Naive thymus-derived CD8-positive, alpha-beta T cell (primary cell): ENCODE measurements at regions not wholly inside any gene's neighbourhood (a gene's known extent, or its start where the extent isn't known, plus 50 kb on each side); places are given as distances from the start of the nearest gene placed in this dataset.
A peak's percentile ranks its signal among the peaks of the same experiment; 100 is the strongest.

Experiments used
- ATAC-seq, 2 donors: fragments of 150-1000 bp; cut with Tn5 transposase in 1 of 2; sonication (Bioruptor Pico), chemical (Tn5 transposase) in 1 of 2; 1 replicate in 1 of 2; 2 replicates in 1 of 2; pipeline ENCODE4 v1.10.0; 2021; ENCODE audit warnings: mild to moderate bottlenecking in 2 of 2, moderate library complexity in 2 of 2
- POLR2A ChIA-PET: fragments of 350-600 bp; sonication (Branson Sonifier 250); formaldehyde crosslinking; loops from one replicate; lab custom pipeline; 2021; ENCODE audit warnings: antibody characterized with exemption; lab: Charles Lee
- DNase-seq, 10 donors: peaks; one replicate each; pipeline versions ENCODE4 v3.0.0 to v3.0.0-alpha.2; 2020 to 2022
- H3K27ac Mint-ChIP-seq, 10 donors: one replicate each; pipeline ENCODE4 v1.8.0; 2020 to 2022; ENCODE audit warnings: mild to moderate bottlenecking in 10 of 10, mixed read lengths in 10 of 10, moderate library complexity in 4 of 10, inconsistent platforms in 1 of 10
- H3K27me3 Mint-ChIP-seq, 5 donors: one replicate each; pipeline ENCODE4 v1.8.0; 2021 to 2022; ENCODE audit warnings: mixed read lengths in 5 of 5
- H3K36me3 Mint-ChIP-seq, 3 donors: one replicate each; pipeline ENCODE4 v1.8.0; 2020 to 2022; ENCODE audit warnings: mixed read lengths in 3 of 3, mild to moderate bottlenecking in 2 of 3, inconsistent platforms in 1 of 3
- H3K4me1 Mint-ChIP-seq, 4 donors: one replicate each; pipeline ENCODE4 v1.8.0; 2021 to 2022; ENCODE audit warnings: mixed read lengths in 4 of 4
- H3K4me3 Mint-ChIP-seq, 10 donors: one replicate each; pipeline ENCODE4 v1.8.0; 2020 to 2022; ENCODE audit warnings: mild to moderate bottlenecking in 10 of 10, mixed read lengths in 10 of 10, moderate library complexity in 6 of 10, inconsistent platforms in 1 of 10
- H3K9me3 Mint-ChIP-seq, 9 donors: one replicate each; pipeline ENCODE4 v1.8.0; 2020 to 2022; ENCODE audit warnings: mixed read lengths in 9 of 9, mild to moderate bottlenecking in 3 of 9, inconsistent platforms in 1 of 9, moderate library complexity in 1 of 9

- POLR2A ChIA-PET, result no interaction called here
- H3K4me3 Mint-ChIP-seq, result no peak overlapping the region
- H3K36me3 Mint-ChIP-seq, result no peaks in the 10 kb centered on the region
- H3K4me1 Mint-ChIP-seq, result peaks cover 0 to 2% (median 0%) of the 10 kb centered on the region in 4 donors
- peaks cover 0 to 3% (median 0%) of the 10 kb centered on the region in 9 donors for H3K9me3 Mint-ChIP-seq
- peaks cover 5 to 56% (median 24%) of the 10 kb centered on the region in 5 donors for H3K27me3 Mint-ChIP-seq
- no peak overlapping the region for H3K27ac Mint-ChIP-seq
- ATAC-seq (no peak), DNase-seq (no peak)
Observed at GRCh38 chr18:49667462-49667861, 105.6 kb downstream of the LIPG start.

GRCh38 chr18:49666045-49666775 lies 104.4 kb downstream of the LIPG start:
- DNase-seq (no peak), ATAC-seq (no peak)
- H3K9me3 Mint-ChIP-seq, result peaks cover 0 to 3% (median 0%) of the 10 kb centered on the region in 9 donors
- H3K27me3 Mint-ChIP-seq, result peaks cover 5 to 65% (median 19%) of the 10 kb centered on the region in 5 donors
- H3K4me1 Mint-ChIP-seq, result peaks cover 0 to 2% (median 0%) of the 10 kb centered on the region in 4 donors
- no peaks in the 10 kb centered on the region for H3K36me3 Mint-ChIP-seq
- no peak overlapping the region for H3K27ac Mint-ChIP-seq
- H3K4me3 Mint-ChIP-seq, result no peak overlapping the region
- POLR2A ChIA-PET, result no interaction called here

DNA sequence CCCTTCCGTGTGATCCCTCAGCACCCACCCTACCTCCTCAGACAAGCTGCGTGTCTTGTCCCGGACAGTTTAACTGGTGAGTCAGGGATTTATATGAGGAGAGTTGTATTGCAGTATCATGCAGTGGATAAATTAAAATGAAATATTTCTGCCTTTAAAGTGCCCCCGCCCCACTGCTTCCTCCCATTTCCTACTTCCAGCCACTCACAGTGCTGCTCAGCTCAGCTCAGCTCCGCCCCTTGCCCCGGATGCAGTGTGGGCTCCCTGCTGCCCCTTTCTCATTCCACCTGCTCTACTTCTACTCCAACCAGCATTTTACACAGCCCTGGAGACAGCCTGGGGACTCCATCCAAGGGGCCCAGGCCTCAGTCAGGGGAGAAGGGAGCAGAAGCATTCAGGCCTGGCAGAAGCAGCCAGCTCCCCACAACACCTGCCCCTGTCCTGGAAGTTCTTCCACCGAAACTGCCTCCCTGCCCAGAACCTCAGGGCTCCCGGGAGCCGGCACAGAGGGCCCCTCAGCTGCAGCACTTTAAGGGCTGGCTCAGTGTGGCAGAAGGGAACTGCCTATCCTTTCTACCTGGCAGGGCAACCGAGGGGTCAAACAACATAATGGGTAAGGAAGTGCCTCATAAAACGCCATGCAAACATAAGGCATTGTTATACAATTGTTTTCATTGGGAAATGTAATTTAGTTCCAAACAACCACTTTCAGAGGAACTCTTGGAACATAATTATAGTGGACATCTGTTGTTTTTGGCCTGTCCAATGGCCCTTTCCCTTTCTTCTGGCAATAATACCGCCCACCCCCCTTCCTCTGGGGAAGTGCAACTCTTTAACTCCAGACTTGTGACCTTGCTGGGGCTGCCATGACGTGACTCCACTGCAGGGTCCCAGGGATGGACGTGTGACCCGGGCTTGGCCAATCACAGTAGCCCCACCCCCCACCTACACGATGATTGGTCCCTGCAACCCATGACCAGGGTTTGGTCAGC lies 102.3 kb downstream of the LIPG start:
- Mint-ChIP-seq H3K4me3 (no peak overlapping the region), H3K9me3 (no peaks in the 10 kb centered on the region), H3K27me3 (peaks cover 4 to 55% (median 19%) of the 10 kb centered on the region in 5 donors), H3K4me1 (peaks cover 0 to 2% (median 0%) of the 10 kb centered on the region in 4 donors), H3K27ac (peak overlapping the region in 2 of 10 donors; percentile 67 to 75), H3K36me3 (no peaks in the 10 kb centered on the region)
- POLR2A ChIA-PET, result no interaction called here
- no peak for ATAC-seq
- no peak for DNase-seq

- H3K9me3 Mint-ChIP-seq, result no peaks in the 10 kb centered on the region
- H3K27me3 Mint-ChIP-seq, result peaks cover 3 to 38% (median 13%) of the 10 kb centered on the region in 5 donors
Observed at GRCh38 chr18:49662506-49662905, 100.6 kb downstream of the LIPG start.

DNA sequence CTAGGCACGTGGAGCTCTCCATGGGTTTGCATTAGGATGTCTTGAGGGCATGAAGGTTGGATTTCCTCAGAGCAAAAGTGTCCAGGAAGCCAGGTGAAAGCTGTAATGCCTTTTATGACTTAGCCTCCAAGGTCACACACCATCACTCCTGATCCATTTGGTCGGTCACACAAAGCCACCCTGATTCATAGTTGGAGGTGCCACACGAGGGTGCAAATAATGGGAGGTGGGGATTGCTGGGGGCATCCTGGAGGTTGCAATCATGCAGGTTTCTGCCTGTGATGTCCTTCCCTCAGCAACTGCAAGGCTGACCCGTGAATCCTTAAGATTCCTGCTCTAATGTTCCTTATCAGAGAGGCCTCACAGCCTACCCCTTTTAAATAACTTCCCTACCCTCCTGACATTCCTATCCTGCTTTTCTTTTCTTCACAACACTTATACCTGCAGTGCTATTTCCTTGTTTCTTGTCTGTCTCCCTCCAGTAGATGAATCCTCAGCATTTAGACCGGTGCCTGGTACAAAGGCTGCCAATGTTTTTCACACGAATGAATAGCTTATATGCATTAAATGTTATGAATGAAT lies 97.1 kb downstream of the LIPG start:
- no peak overlapping the region for H3K27ac Mint-ChIP-seq
- H3K4me3 Mint-ChIP-seq, result no peak overlapping the region
- no peaks in the 10 kb centered on the region for H3K9me3 Mint-ChIP-seq
- ATAC-seq (no peak), DNase-seq (no peak)
- H3K27me3 Mint-ChIP-seq, result peaks cover 0 to 9% (median 5%) of the 10 kb centered on the region in 5 donors
- POLR2A ChIA-PET, result no interaction called here
- H3K36me3 Mint-ChIP-seq, result no peaks in the 10 kb centered on the region
- H3K4me1 Mint-ChIP-seq, result no peaks in the 10 kb centered on the region

More at GRCh38 chr18:49662506-49662905, 100.6 kb downstream of the LIPG start:
- peaks cover 0 to 2% (median 0%) of the 10 kb centered on the region in 4 donors for H3K4me1 Mint-ChIP-seq
- ATAC-seq (no peak), DNase-seq (no peak)
- POLR2A ChIA-PET, result no interaction called here
- no peak overlapping the region for H3K27ac Mint-ChIP-seq
- no peak overlapping the region for H3K4me3 Mint-ChIP-seq
- H3K36me3 Mint-ChIP-seq, result no peaks in the 10 kb centered on the region

- Mint-ChIP-seq H3K27me3 (peaks cover 0 to 2% (median 0%) of the 10 kb centered on the region in 5 donors), H3K4me3 (no peak overlapping the region)
- ATAC-seq, result no peak
Observed at GRCh38 chr18:49656073-49656692, 94.3 kb downstream of the LIPG start.

GRCh38 chr18:49655266-49656072 lies 93.6 kb downstream of the LIPG start:
- H3K27me3 Mint-ChIP-seq, result peaks cover 0 to 2% (median 0%) of the 10 kb centered on the region in 5 donors
- H3K4me1 Mint-ChIP-seq, result peaks cover 2 to 6% (median 4%) of the 10 kb centered on the region in 4 donors
- POLR2A ChIA-PET, result no interaction called here
- no peak overlapping the region for H3K27ac Mint-ChIP-seq
- DNase-seq (no peak), ATAC-seq (no peak)
- H3K4me3 Mint-ChIP-seq, result no peak overlapping the region
- H3K9me3 Mint-ChIP-seq, result no peaks in the 10 kb centered on the region
- no peaks in the 10 kb centered on the region for H3K36me3 Mint-ChIP-seq

More at GRCh38 chr18:49656073-49656692, 94.3 kb downstream of the LIPG start:
- POLR2A ChIA-PET, result no interaction called here
- Mint-ChIP-seq H3K27ac (no peak overlapping the region), H3K4me1 (peaks cover 2 to 6% (median 4%) of the 10 kb centered on the region in 4 donors), H3K36me3 (no peaks in the 10 kb centered on the region), H3K9me3 (no peaks in the 10 kb centered on the region)
- no peak for DNase-seq

GRCh38 chr18:49654347-49654746 lies 92.5 kb downstream of the LIPG start:
- ATAC-seq, result no peak
- Mint-ChIP-seq H3K4me3 (no peak overlapping the region), H3K9me3 (no peaks in the 10 kb centered on the region), H3K4me1 (peaks cover 2 to 6% (median 4%) of the 10 kb centered on the region in 4 donors), H3K36me3 (no peaks in the 10 kb centered on the region), H3K27me3 (no peaks in the 10 kb centered on the region), H3K27ac (no peak overlapping the region)
- DNase-seq, result no peak
- POLR2A ChIA-PET, result no interaction called here

DNA sequence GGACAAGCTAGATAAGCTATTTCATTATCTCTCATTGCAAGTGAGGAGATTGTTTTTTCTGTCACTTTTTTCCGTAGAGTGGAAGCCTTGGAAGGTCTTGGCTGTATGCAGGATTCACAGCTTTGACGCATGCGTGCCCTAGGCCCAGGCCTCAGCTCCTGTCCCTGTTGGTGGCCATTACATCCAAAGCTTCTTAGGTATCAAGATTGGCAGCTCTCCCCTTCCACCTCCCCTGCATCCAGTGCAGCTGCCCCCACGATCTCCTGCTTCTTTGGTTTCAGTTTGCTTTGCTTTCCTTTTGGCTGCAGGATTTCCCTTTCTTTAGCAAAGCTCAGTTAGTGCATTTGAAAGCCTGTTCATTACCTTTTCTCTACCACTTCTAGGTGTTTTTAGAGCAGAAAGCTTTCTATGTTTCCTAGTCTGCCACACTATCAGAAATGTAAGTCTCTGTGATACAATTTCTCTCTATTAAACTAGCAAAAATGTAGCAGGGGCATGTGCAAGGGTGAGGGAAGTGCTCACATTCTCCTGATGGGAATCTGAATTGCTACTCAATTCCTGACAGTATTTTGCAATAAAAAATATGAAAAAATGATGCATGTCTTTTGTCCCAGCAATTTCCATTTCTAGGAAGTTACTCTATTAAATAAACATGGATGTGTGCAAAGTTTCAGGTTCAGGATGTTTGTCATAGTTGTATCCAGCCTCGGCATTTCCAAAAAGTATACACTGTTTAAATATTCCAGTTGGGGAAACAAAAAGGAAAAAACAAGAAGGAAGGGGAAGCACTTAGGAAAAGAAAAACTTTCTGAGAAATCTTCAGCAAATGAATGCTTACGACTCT lies 91.2 kb downstream of the LIPG start:
- Mint-ChIP-seq H3K27me3 (no peaks in the 10 kb centered on the region), H3K4me3 (no peak overlapping the region), H3K4me1 (peaks cover 2 to 6% (median 4%) of the 10 kb centered on the region in 4 donors), H3K27ac (no peak overlapping the region), H3K36me3 (no peaks in the 10 kb centered on the region), H3K9me3 (no peaks in the 10 kb centered on the region)
- ATAC-seq (no peak), DNase-seq (no peak)
- POLR2A ChIA-PET, result no interaction called here

GRCh38 chr18:49651033-49651432 lies 89.2 kb downstream of the LIPG start:
- H3K9me3 Mint-ChIP-seq, result no peaks in the 10 kb centered on the region
- DNase-seq, result no peak
- no peak overlapping the region for H3K4me3 Mint-ChIP-seq
- H3K27ac Mint-ChIP-seq, result no peak overlapping the region
- POLR2A ChIA-PET, result no interaction called here
- H3K4me1 Mint-ChIP-seq, result peaks cover 2 to 6% (median 4%) of the 10 kb centered on the region in 4 donors
- H3K36me3 Mint-ChIP-seq, result no peaks in the 10 kb centered on the region
- no peaks in the 10 kb centered on the region for H3K27me3 Mint-ChIP-seq
- ATAC-seq, result no peak

DNA sequence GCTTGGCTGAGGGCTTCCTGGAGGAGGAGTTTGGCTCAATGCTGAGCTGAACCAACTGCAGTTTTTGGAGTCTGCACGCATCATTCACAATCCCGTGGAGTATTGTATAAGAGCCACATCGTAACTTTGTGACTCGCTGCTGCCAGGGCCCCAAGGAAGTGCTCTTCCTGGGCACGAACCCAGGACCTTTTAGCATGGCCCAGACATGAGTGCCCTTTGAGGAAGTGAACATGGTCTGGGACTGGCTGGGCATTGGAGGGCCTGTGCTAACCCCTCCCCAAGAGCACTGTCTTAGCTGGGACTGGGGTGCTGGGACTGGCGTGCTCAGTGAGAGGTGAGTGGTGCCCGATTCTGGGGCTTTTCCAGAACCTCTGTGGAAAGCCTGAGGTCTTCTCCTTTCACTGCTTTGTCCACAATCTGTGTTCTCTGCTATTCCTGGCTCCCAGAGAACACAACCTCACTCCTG lies 88.6 kb downstream of the LIPG start:
- POLR2A ChIA-PET, result no interaction called here
- peaks cover 2 to 6% (median 4%) of the 10 kb centered on the region in 4 donors for H3K4me1 Mint-ChIP-seq
- no peaks in the 10 kb centered on the region for H3K9me3 Mint-ChIP-seq
- H3K27me3 Mint-ChIP-seq, result no peaks in the 10 kb centered on the region
- H3K27ac Mint-ChIP-seq, result no peak overlapping the region
- H3K4me3 Mint-ChIP-seq, result no peak overlapping the region
- no peak for DNase-seq
- no peak for ATAC-seq
- H3K36me3 Mint-ChIP-seq, result no peaks in the 10 kb centered on the region
